Testis (tissue), 2 donors: ENCODE measurements at regions not wholly inside any gene's neighbourhood (a gene's known extent, or its start where the extent isn't known, plus 50 kb on each side); places are given as distances from the start of the nearest gene placed in this dataset.

Experiments used
- DNase-seq: peaks from one replicate; pipeline ENCODE4 v3.0.0-alpha.2; 2019
- H3K27ac ChIP-seq, 2 donors: fragments of 200-600 bp; sonication (generic); one replicate each; pipeline ENCODE4 v1.5.1; 2019
- H3K27me3 ChIP-seq: fragments of 200-600 bp; sonication (generic); one replicate; pipeline ENCODE4 v1.5.1; 2019
- H3K36me3 ChIP-seq: fragments of 200-600 bp; sonication (generic); one replicate; pipeline ENCODE4 v1.5.1; 2017; ENCODE audit warnings: low read depth; ENCODE audit errors: missing control alignments
- H3K4me1 ChIP-seq: fragments of 200-600 bp; sonication (generic); one replicate; pipeline ENCODE4 v1.5.1; 2019
- H3K4me3 ChIP-seq, 2 donors: fragments of 200-600 bp; sonication (generic); one replicate each; pipeline ENCODE4 v1.5.1; 2017 to 2019
- H3K9me3 ChIP-seq: fragments of 200-600 bp; sonication (generic); one replicate; pipeline ENCODE4 v1.5.1; 2017
- CTCF ChIP-seq, 3 experiments: fragments of 450-650 bp in 2 of 3; fragments of 200-600 bp in 1 of 3; sonication (generic) in 1 of 3; IDR thresholded peaks; one replicate each; pipeline ENCODE4 v1.5.1; 2016 to 2019; ENCODE audit warnings: antibody characterized with exemption in 3 of 3, mild to moderate bottlenecking in 2 of 3, moderate library complexity in 1 of 3
- POLR2A ChIP-seq: fragments of 450-650 bp; IDR thresholded peaks from one replicate; pipeline ENCODE4 v1.6.1; 2017; ENCODE audit warnings: antibody characterized with exemption, mild to moderate bottlenecking, moderate library complexity
- WGBS, 2 donors: methylation state at CpG; one replicate each; pipeline ENCODE4 v1.1.5; 2018; 5-methylcytosine and 5-hydroxymethylcytosine counted together
- intact Hi-C: fragments of 100-400 bp; cut with DNase I; formaldehyde crosslinking; loops from one replicate; pipeline ENCODE4 v1.15.1; 2023; ENCODE audit warnings: low total_unique reads

- no peak for TF ChIP-seq POLR2A
- TF ChIP-seq CTCF (IDR thresholded peaks at IDR 0.05) = no peak
- 58 to 65% methylated on average over 5 of the region's 5 CpGs for WGBS, 2 donors
- peak overlapping the region in 1 of 2 donors; percentile 50 for H3K27ac ChIP-seq
- no peaks in the 10 kb centered on the region for H3K27me3 ChIP-seq
- intact Hi-C loops = no loop called here
- peak; percentile 32 for DNase-seq
- no peaks in the 10 kb centered on the region for H3K9me3 ChIP-seq
- no peaks in the 10 kb centered on the region for H3K36me3 ChIP-seq
- H3K4me3 ChIP-seq = no peak overlapping the region
- peaks cover 7% of the 10 kb centered on the region for H3K4me1 ChIP-seq
These were observed 75.1 kb upstream of the NUDT4 start for GRCh38 chr12:93302331-93303229.

GRCh38 chr12:93306636-93307035, 71.1 kb upstream of the NUDT4 start:
- H3K36me3 ChIP-seq = no peaks in the 10 kb centered on the region
- no peak overlapping the region for H3K27ac ChIP-seq
- DNase-seq = no peak
- no peaks in the 10 kb centered on the region for H3K27me3 ChIP-seq
- H3K9me3 ChIP-seq = no peaks in the 10 kb centered on the region
- intact Hi-C loops = no loop called here
- H3K4me3 ChIP-seq = no peak overlapping the region
- TF ChIP-seq CTCF (IDR thresholded peaks at IDR 0.05) = no peak
- no peak for TF ChIP-seq POLR2A
- H3K4me1 ChIP-seq = peaks cover 7% of the 10 kb centered on the region

GRCh38 chr12:93308281-93308680, 69.4 kb upstream of the NUDT4 start:
- TF ChIP-seq POLR2A = no peak
- no peak for TF ChIP-seq CTCF (IDR thresholded peaks at IDR 0.05)
- intact Hi-C loops = no loop called here
- H3K27me3 ChIP-seq = no peaks in the 10 kb centered on the region
- 88 to 90% methylated on average over 4 of the region's 4 CpGs for WGBS, 2 donors
- no peaks in the 10 kb centered on the region for H3K36me3 ChIP-seq
- no peak overlapping the region for H3K4me3 ChIP-seq
- no peaks in the 10 kb centered on the region for H3K4me1 ChIP-seq
- H3K9me3 ChIP-seq = no peaks in the 10 kb centered on the region
- no peak overlapping the region for H3K27ac ChIP-seq
- no peak for DNase-seq

GRCh38 chr12:93311827-93312226, 65.9 kb upstream of the NUDT4 start:
- TF ChIP-seq POLR2A = no peak
- no peak for TF ChIP-seq CTCF (IDR thresholded peaks at IDR 0.05)
- whole genome bisulfite sequencing, 2 donors = 94 to 96% methylated on average over 2 of the region's 2 CpGs

GRCh38 chr12:93314177-93314497, 63.6 kb upstream of the NUDT4 start:
- WGBS, 2 donors = 66 to 87% methylated on average over 4 of the region's 4 CpGs
- TF ChIP-seq CTCF (IDR thresholded peaks at IDR 0.05) = no peak
- TF ChIP-seq POLR2A = no peak
- Histone ChIP-seq H3K4me3 (peak overlapping the region in 1 of 2 donors; percentile 55), H3K27me3 (no peaks in the 10 kb centered on the region), H3K36me3 (no peaks in the 10 kb centered on the region), H3K9me3 (no peaks in the 10 kb centered on the region), H3K27ac (no peak overlapping the region), H3K4me1 (peaks cover 4% of the 10 kb centered on the region)
- intact Hi-C loops = no loop called here
- no peak for DNase-seq

More at GRCh38 chr12:93311827-93312226, 65.9 kb upstream of the NUDT4 start:
- intact Hi-C loops = no loop called here
- Histone ChIP-seq H3K9me3 (no peaks in the 10 kb centered on the region), H3K36me3 (no peaks in the 10 kb centered on the region), H3K27me3 (no peaks in the 10 kb centered on the region), H3K4me3 (no peak overlapping the region), H3K4me1 (peaks cover 4% of the 10 kb centered on the region), H3K27ac (no peak overlapping the region)
- no peak for DNase-seq
